NB4 (cell line): ENCODE measurements at regions not wholly inside any gene's neighbourhood (a gene's known extent, or its start where the extent isn't known, plus 50 kb on each side); places are given as distances from the start of the nearest gene placed in this dataset.

Source experiments
- DNase-seq: peaks from one replicate; pipeline ENCODE4 v3.0.0; 2010; ENCODE audit warnings: low read depth
- H3K4me3 ChIP-seq: one replicate; pipeline ENCODE4 v1.5.1; 2011; ENCODE audit warnings: mild to moderate bottlenecking, low read depth, low read length, moderate library complexity
- CTCF ChIP-seq: IDR thresholded peaks from one replicate; pipeline ENCODE4 v1.5.1; 2012; ENCODE audit warnings: low read depth, low read length
- MYC ChIP-seq: IDR thresholded peaks from 2 replicates; pipeline ENCODE4 v1.6.1; 2011; ENCODE audit warnings: low read depth, low read length
- POLR2A ChIP-seq: IDR thresholded peaks from 2 replicates; pipeline ENCODE4 v1.6.1; 2011; ENCODE audit warnings: mild to moderate bottlenecking; ENCODE audit not compliant: insufficient read length; ENCODE audit errors: extremely low read depth
- TF ChIP-seq, protein P1 (sequence below): IDR thresholded peaks from 2 replicates; pipeline ENCODE4 v1.6.1; 2011; ENCODE audit warnings: low read depth, low read length

DNA sequence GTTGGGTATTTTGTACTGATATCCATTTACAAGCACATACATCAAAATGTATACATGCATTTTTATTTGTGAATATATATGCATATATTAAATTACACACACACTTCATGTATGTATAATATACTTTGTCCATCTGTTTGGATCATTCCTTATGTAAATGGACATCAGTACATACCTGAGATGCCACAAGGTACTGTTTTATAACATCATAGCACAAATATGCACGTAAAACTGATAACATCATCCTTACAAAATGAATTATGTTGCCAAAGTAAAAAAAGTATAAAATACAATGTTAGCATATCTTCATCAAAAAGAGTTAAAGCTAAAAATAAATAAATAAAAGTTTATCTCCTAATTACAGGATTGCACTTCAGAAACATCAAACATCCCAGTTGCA is 634.8 kb upstream of the UBE2E2 start:
- no peak for DNase-seq
- TF ChIP-seq MYC (no peak), POLR2A (no peak), CTCF (no peak)
- TF ChIP-seq, protein P1, sequence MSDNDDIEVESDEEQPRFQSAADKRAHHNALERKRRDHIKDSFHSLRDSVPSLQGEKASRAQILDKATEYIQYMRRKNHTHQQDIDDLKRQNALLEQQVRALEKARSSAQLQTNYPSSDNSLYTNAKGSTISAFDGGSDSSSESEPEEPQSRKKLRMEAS: no peak
- H3K4me3 ChIP-seq: no peak overlapping the region

- TF ChIP-seq, protein P1: no peak
- no peak for TF ChIP-seq MYC
- no peak for DNase-seq
- no peak overlapping the region for H3K4me3 ChIP-seq
These were observed 633.6 kb upstream of the UBE2E2 start for GRCh38 chr3:22569570-22569969.

GRCh38 chr3:22581007-22581406 is 622.1 kb upstream of the UBE2E2 start:
- DNase-seq: no peak
- TF ChIP-seq CTCF (no peak), POLR2A (no peak), MYC (no peak)
- TF ChIP-seq, protein P1: no peak
- H3K4me3 ChIP-seq: no peak overlapping the region

DNA sequence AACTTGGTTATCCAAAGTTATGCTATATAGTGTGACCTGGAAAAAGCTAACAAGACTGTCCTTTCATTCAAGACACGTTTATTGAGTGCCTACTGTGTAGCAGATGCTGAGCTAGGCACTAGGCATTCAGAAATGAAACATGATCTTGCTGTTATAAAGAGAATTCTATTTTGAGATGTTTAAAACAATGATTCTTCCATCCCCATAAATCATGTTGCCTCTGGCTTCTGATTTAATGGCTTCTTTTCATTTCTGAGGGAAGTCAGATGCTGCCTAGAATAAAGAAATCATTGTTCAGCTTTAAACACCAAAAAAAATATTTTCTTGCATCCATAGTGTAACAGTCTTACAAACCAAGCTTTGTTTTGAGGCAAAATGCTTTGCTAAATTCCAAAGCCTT is 620.9 kb upstream of the UBE2E2 start:
- H3K4me3 ChIP-seq: no peak overlapping the region
- TF ChIP-seq CTCF (no peak), MYC (no peak), POLR2A (no peak)
- TF ChIP-seq, protein P1: no peak
- DNase-seq: no peak

DNA sequence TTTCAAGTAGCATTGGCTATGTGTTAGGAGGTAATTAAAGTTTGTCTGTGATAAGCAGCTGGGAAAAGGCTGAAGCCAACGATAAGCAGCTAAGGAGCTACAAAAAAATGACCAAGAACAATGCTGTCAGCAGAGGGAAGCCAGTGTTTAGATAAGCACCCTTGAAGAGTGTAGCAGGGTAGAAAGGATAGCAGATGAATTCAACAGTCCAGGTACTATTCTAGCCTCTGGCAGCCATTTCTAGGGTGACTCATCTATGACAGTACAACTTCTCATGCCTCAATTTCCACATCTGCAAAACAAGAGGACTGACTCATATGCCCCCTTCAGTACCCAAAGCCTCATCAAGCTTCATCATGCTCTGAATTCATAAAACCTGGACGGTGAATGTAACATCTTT is 617.6 kb upstream of the UBE2E2 start:
- no peak for DNase-seq
- no peak overlapping the region for H3K4me3 ChIP-seq
- TF ChIP-seq MYC (no peak), POLR2A (no peak), CTCF (no peak)
- TF ChIP-seq, protein P1: no peak

DNA sequence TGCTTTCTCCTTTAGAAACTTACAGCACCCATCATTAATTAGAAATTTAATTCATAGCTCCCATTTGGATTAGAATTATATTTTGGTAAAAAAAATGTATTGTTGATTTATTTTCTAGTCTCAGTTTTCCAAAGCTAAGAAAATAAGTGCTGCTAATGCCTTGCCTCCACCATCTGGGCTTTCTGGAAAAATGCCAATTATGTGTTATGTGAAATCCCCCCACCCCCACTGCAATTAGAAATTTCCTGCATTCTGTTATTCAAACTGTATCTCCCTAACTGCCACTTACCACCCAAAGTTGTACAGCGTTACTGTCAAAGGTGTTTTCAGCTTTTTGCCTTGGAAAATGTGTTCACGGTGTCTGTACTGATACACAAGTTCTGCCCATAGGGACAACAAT is 617.2 kb upstream of the UBE2E2 start:
- H3K4me3 ChIP-seq: no peak overlapping the region
- no peak for TF ChIP-seq MYC
- DNase-seq: no peak

DNA sequence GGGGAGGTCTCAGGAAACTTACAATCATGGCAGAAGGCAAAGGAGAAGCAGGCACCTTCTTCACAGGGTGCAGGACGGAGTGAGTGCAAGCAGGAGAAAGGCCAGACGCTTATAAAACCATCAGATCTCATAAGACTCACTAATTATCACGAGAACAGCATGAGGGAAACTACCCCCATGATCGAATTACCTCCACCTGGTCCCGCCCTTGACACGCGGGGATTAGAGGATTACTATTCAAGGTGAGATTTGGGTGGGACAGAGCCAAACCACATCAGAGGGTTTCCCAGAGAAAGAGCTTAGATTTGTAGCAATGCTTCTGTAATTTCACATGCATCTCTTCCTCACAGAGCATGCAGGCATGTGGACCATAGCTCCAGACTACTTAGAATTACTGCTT is 615.7 kb upstream of the UBE2E2 start:
- no peak overlapping the region for H3K4me3 ChIP-seq
- TF ChIP-seq CTCF: no peak
- TF ChIP-seq, protein P1: no peak
- no peak for TF ChIP-seq POLR2A
- no peak for DNase-seq
